HG03439 (cell line): ENCODE measurements at regions not wholly inside any gene's neighbourhood (a gene's known extent, or its start where the extent isn't known, plus 50 kb on each side); places are given as distances from the start of the nearest gene placed in this dataset.

Experiments used
- ATAC-seq: cut with Tn5 transposase; IDR thresholded peaks from one replicate; pipeline ENCODE4 v1.9.1; 2021; ENCODE audit warnings: mild to moderate bottlenecking, moderate library complexity; ENCODE audit not compliant: unreplicated experiment

GRCh38 chr2:101558740-101559525 lies 84.0 kb upstream of the RFX8 start:
- ATAC-seq: no peak

GRCh38 chr2:101556033-101556459 lies 81.1 kb upstream of the RFX8 start:
- ATAC-seq: no peak

- no peak for ATAC-seq
These were observed 76.5 kb upstream of the RFX8 start for GRCh38 chr2:101551336-101551888.

- ATAC-seq: no peak
These were observed 75.6 kb upstream of the RFX8 start for GRCh38 chr2:101550555-101550954.

GRCh38 chr2:101549371-101549770 lies 74.5 kb upstream of the RFX8 start:
- no peak for ATAC-seq

GRCh38 chr2:101546376-101547058 lies 71.6 kb upstream of the RFX8 start:
- ATAC-seq: no peak

GRCh38 chr2:101545950-101546349 lies 71.0 kb upstream of the RFX8 start:
- ATAC-seq: no peak

- no peak for ATAC-seq
These were observed 65.6 kb upstream of the RFX8 start for GRCh38 chr2:101540518-101540917.

- no peak for ATAC-seq
These were observed 63.2 kb upstream of the RFX8 start for GRCh38 chr2:101538076-101538475.

- ATAC-seq: no peak
These were observed 59.3 kb upstream of the RFX8 start for GRCh38 chr2:101534149-101534611.

- no peak for ATAC-seq
These were observed 58.7 kb upstream of the RFX8 start for GRCh38 chr2:101533561-101534148.

- no peak for ATAC-seq
These were observed 53.6 kb upstream of the RFX8 start for GRCh38 chr2:101528501-101528900.

- no peak for ATAC-seq
These were observed 50.0 kb upstream of the RFX8 start for GRCh38 chr2:101524806-101525430.
